ENCODE measurements at regions not wholly inside any gene's neighbourhood (a gene's known extent, or its start where the extent isn't known, plus 50 kb on each side); places are given as distances from the start of the nearest gene placed in this dataset.

GRCh38 chr6:1123386-1124375, 188.2 kb upstream of the FOXQ1 start:
- no peaks in the 10 kb centered on the region for H3K9me3 ChIP-seq (replicated peaks)
- no peak overlapping the region for H3K27ac ChIP-seq
- DNase-seq (ENCODE audit: low read depth in 1 of 2, low spot score in 2 of 2) = no peak
- H3K4me3 ChIP-seq = no peak overlapping the region
- H3K27me3 ChIP-seq (replicated peaks) = no peaks in the 10 kb centered on the region
- no peaks in the 10 kb centered on the region for H3K4me1 ChIP-seq (replicated peaks)
- H3K36me3 ChIP-seq = no peaks in the 10 kb centered on the region

- Histone ChIP-seq H3K27ac (no peak overlapping the region), H3K4me3 (no peak overlapping the region), H3K9me3 (replicated peaks) (no peaks in the 10 kb centered on the region), H3K27me3 (replicated peaks) (no peaks in the 10 kb centered on the region), H3K4me1 (replicated peaks) (no peaks in the 10 kb centered on the region), H3K36me3 (no peaks in the 10 kb centered on the region)
- peak in 1 of 2 experiments; percentile 12 for DNase-seq (ENCODE audit: low read depth in 1 of 2, low spot score in 2 of 2)
Observed at GRCh38 chr6:1122083-1122482, 189.8 kb upstream of the FOXQ1 start.

GRCh38 chr6:1118287-1118647, 193.6 kb upstream of the FOXQ1 start:
- Histone ChIP-seq H3K4me3 (no peak overlapping the region), H3K36me3 (no peaks in the 10 kb centered on the region), H3K9me3 (replicated peaks) (no peaks in the 10 kb centered on the region), H3K4me1 (replicated peaks) (0 out of 2 replicates have a peak, but pooled peaks cover 8% of the 10 kb centered on the region), H3K27ac (no peak overlapping the region), H3K27me3 (replicated peaks) (no peaks in the 10 kb centered on the region)
- DNase-seq (ENCODE audit: low read depth in 1 of 2, low spot score in 2 of 2) = no peak

GRCh38 chr6:1117530-1118286, 194.2 kb upstream of the FOXQ1 start:
- H3K27me3 ChIP-seq (replicated peaks) = no peaks in the 10 kb centered on the region
- H3K9me3 ChIP-seq (replicated peaks) = no peaks in the 10 kb centered on the region
- H3K4me3 ChIP-seq = no peak overlapping the region
- no peaks in the 10 kb centered on the region for H3K36me3 ChIP-seq
- 0 out of 2 replicates have a peak, but pooled peaks cover 8% of the 10 kb centered on the region for H3K4me1 ChIP-seq (replicated peaks)
- no peak for DNase-seq (ENCODE audit: low read depth in 1 of 2, low spot score in 2 of 2)
- H3K27ac ChIP-seq = no peak overlapping the region

GRCh38 chr6:1116149-1116548, 195.7 kb upstream of the FOXQ1 start:
- no peaks in the 10 kb centered on the region for H3K9me3 ChIP-seq (replicated peaks)
- peaks cover 10% of the 10 kb centered on the region for H3K4me1 ChIP-seq (replicated peaks)
- DNase-seq (ENCODE audit: low read depth in 1 of 2, low spot score in 2 of 2) = peak in 1 of 2 experiments; percentile 34
- H3K27me3 ChIP-seq (replicated peaks) = no peaks in the 10 kb centered on the region
- no peaks in the 10 kb centered on the region for H3K36me3 ChIP-seq
- H3K27ac ChIP-seq = no peak overlapping the region
- no peak overlapping the region for H3K4me3 ChIP-seq

GRCh38 chr6:1113916-1114540, 197.9 kb upstream of the FOXQ1 start:
- H3K4me1 ChIP-seq (replicated peaks) = peaks cover 14% of the 10 kb centered on the region
- DNase-seq (ENCODE audit: low read depth in 1 of 2, low spot score in 2 of 2) = no peak

GRCh38 chr6:1111361-1111760, 200.5 kb upstream of the FOXQ1 start:
- H3K36me3 ChIP-seq = no peaks in the 10 kb centered on the region
- no peak overlapping the region for H3K4me3 ChIP-seq
- peaks cover 14% of the 10 kb centered on the region for H3K4me1 ChIP-seq (replicated peaks)
- H3K27me3 ChIP-seq (replicated peaks) = no peaks in the 10 kb centered on the region
- H3K27ac ChIP-seq = no peak overlapping the region
- H3K9me3 ChIP-seq (replicated peaks) = no peaks in the 10 kb centered on the region
- DNase-seq (ENCODE audit: low read depth in 1 of 2, low spot score in 2 of 2) = no peak

More at GRCh38 chr6:1113916-1114540, 197.9 kb upstream of the FOXQ1 start:
- Histone ChIP-seq H3K4me3 (no peak overlapping the region), H3K27ac (no peak overlapping the region), H3K36me3 (no peaks in the 10 kb centered on the region), H3K9me3 (replicated peaks) (no peaks in the 10 kb centered on the region), H3K27me3 (replicated peaks) (no peaks in the 10 kb centered on the region)

- H3K9me3 ChIP-seq (replicated peaks) = no peaks in the 10 kb centered on the region
- no peaks in the 10 kb centered on the region for H3K36me3 ChIP-seq
- no peak overlapping the region for H3K4me3 ChIP-seq
- no peak overlapping the region for H3K27ac ChIP-seq
- peaks cover 14% of the 10 kb centered on the region for H3K4me1 ChIP-seq (replicated peaks)
- DNase-seq (ENCODE audit: low read depth in 1 of 2, low spot score in 2 of 2) = peak in 1 of 2 experiments; percentile 24
- no peaks in the 10 kb centered on the region for H3K27me3 ChIP-seq (replicated peaks)
Observed at GRCh38 chr6:1110941-1111349, 201.0 kb upstream of the FOXQ1 start.

GRCh38 chr6:1110164-1110563, 201.7 kb upstream of the FOXQ1 start:
- H3K36me3 ChIP-seq = no peaks in the 10 kb centered on the region
- H3K4me3 ChIP-seq = no peak overlapping the region
- peaks cover 16% of the 10 kb centered on the region for H3K4me1 ChIP-seq (replicated peaks)
- DNase-seq (ENCODE audit: low read depth in 1 of 2, low spot score in 2 of 2) = no peak
- no peak overlapping the region for H3K27ac ChIP-seq
- no peaks in the 10 kb centered on the region for H3K27me3 ChIP-seq (replicated peaks)
- H3K9me3 ChIP-seq (replicated peaks) = no peaks in the 10 kb centered on the region

- no peak for DNase-seq (ENCODE audit: low read depth in 1 of 2, low spot score in 2 of 2)
Observed at GRCh38 chr6:1109134-1109533, 202.8 kb upstream of the FOXQ1 start.

GRCh38 chr6:1108198-1108597, 203.7 kb upstream of the FOXQ1 start:
- Histone ChIP-seq H3K27me3 (replicated peaks) (no peaks in the 10 kb centered on the region), H3K4me1 (replicated peaks) (peaks cover 27% of the 10 kb centered on the region), H3K9me3 (replicated peaks) (no peaks in the 10 kb centered on the region), H3K27ac (no peak overlapping the region), H3K4me3 (no peak overlapping the region), H3K36me3 (no peaks in the 10 kb centered on the region)
- DNase-seq (ENCODE audit: low read depth in 1 of 2, low spot score in 2 of 2) = no peak

More at GRCh38 chr6:1109134-1109533, 202.8 kb upstream of the FOXQ1 start:
- Histone ChIP-seq H3K9me3 (replicated peaks) (no peaks in the 10 kb centered on the region), H3K27ac (no peak overlapping the region), H3K36me3 (no peaks in the 10 kb centered on the region), H3K27me3 (replicated peaks) (no peaks in the 10 kb centered on the region), H3K4me3 (no peak overlapping the region), H3K4me1 (replicated peaks) (peaks cover 22% of the 10 kb centered on the region)

- Histone ChIP-seq H3K4me1 (replicated peaks) (peaks cover 34% of the 10 kb centered on the region), H3K9me3 (replicated peaks) (no peaks in the 10 kb centered on the region), H3K27me3 (replicated peaks) (no peaks in the 10 kb centered on the region), H3K27ac (no peak overlapping the region), H3K36me3 (no peaks in the 10 kb centered on the region), H3K4me3 (no peak overlapping the region)
- no peak for DNase-seq (ENCODE audit: low read depth in 1 of 2, low spot score in 2 of 2)
Observed at GRCh38 chr6:1107578-1107977, 204.3 kb upstream of the FOXQ1 start.

- H3K4me1 ChIP-seq (replicated peaks) = peaks cover 37% of the 10 kb centered on the region
- DNase-seq (ENCODE audit: low read depth in 1 of 2, low spot score in 2 of 2) = no peak
- no peaks in the 10 kb centered on the region for H3K9me3 ChIP-seq (replicated peaks)
- H3K36me3 ChIP-seq = no peaks in the 10 kb centered on the region
- no peak overlapping the region for H3K4me3 ChIP-seq
- H3K27me3 ChIP-seq (replicated peaks) = no peaks in the 10 kb centered on the region
- no peak overlapping the region for H3K27ac ChIP-seq
Observed at GRCh38 chr6:1105833-1106400, 206.0 kb upstream of the FOXQ1 start.

Data from SJSA1 (cell line).